ENCODE measurements at regions not wholly inside any gene's neighbourhood (a gene's known extent, or its start where the extent isn't known, plus 50 kb on each side); places are given as distances from the start of the nearest gene placed in this dataset.
"Not testable (repeated sequence)": the region's sequence is repeated elsewhere in the genome, so short reads cannot be mapped to it uniquely, and the experiment has no call there.

DNA sequence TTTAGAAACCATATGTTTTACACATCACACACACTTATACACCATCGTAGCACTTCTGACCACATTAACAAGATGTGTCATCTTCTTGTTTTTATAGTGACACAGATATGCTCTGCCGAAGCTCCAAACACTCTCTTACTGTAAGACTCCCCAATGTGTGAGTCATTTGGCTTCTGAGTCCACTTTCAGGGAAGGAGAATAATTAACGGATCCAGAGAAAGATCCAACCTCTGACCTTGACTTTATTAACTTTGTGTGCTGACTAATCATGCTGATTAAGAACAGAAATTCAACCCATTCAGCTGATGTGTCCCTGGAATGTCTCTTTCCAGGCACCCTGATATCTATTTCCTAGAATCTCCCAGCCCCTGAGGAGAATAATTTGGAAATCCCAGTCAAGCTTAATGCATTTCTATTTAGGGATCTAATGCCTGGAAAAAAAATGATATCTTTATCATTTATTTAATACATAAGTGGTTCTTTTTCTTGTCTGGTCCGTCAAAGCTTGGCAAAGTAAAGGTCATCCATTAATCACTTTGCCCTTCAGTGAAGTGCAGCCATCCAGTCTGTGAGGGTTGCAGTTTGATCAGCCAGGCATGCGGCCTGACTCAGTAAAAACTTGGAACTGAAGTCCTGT lies 615.8 kb upstream of the SYT4 start:
- DNase-seq, result no peak

DNA sequence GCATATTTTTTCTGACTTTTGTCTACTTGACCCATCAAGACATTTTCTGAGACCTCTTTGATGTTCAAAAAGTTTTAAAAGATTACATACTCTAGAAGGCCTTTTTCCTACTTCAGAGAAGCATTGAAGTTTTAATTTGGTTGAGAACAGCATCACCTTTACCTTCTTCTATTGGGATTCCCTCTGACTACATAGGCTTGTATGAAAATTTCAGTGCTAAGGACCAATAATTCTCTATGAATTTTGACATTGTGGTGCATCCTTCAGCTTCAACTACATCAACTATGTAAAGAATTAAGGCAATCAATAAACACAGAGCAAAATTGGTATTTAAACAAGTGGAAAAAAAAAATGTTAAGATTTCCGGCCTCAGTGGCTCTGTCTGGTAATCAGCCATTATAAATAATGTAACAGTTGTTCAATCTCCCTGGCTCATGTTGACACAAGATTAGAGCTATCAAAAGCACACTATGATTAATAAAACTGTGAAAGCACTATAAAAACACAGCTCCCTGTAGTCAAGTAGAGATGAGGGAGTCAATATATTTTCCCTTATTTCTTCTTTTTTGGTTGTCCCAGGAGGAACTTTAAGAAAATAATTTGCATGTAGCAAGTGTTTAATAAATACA lies 627.0 kb upstream of the SYT4 start:
- no peak for DNase-seq

DNA sequence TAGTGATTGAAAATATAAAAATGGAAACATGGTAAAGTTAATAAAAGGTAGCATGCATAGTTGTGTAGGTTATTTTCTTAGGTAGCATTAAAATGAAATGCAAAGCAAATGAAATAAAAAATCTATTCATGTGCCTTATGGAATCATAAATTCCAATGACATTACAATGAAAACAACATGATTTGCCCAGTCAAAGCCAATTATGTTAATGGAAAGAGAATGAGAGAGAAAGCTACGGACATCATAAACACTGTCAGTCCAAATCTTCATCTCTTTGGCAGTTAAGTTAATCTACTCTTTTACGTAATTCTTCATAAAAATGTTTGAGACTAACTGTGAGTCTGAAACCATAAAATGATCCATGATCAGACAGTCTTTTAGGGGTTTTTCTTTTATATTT lies 636.7 kb upstream of the SYT4 start:
- DNase-seq, result no peak

DNA sequence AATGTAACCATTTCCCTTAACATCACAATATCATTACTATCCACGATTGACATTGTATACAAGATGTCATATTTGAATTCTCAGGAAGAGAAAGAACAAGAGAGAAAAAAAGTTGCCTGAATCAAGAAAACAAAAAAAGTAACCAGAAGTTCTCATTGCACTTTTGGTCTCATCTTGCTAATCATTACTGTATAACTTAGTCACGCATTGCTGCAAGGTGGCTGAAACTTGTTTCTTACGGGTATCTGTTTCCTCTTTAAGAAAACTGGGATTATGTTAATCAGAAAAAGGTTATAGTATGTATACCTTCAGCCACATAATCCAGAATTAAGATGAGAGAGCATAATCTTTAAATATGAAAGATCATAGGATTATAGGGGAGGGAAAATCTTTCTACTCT lies 639.7 kb upstream of the SYT4 start:
- no peak for DNase-seq

DNA sequence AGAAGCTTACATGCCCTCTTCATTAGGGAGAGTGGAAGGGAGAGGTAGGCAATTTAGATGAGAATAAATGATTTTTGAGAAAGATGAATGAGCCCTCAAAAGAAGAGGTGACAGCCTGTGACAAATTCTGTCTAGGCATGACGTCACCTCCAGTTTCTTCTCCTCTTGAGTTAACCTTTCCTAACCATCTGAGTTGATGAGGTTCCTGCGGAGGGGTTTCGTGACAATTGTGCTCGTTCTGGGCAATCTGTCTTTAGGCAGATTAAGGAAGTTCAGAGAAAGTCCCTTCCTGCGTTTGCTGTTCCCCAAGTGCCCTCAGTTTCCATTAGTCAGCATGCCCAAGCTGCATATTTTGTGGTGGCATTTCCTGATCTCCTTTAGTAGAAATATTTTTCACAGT lies 640.2 kb upstream of the SYT4 start:
- no peak for DNase-seq

DNA sequence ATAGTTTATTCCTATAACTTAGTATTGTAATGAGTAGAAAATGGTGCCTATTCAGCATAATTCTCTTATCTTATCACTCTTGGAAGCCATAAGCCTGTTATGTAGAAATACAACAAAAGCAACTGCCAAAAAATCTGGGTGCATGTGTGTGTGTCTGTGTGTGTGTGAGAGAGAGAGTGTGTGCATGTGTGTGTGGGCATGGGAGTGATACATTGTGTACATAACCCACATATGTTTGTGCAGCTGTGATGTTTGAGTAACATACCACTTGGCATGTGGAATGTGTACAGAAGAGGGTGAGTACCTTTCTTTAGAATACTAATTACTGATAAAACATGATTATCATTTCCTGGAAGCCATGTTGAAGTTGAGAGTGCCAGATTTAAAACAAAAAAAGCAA lies 642.3 kb upstream of the SYT4 start:
- no peak for DNase-seq

DNA sequence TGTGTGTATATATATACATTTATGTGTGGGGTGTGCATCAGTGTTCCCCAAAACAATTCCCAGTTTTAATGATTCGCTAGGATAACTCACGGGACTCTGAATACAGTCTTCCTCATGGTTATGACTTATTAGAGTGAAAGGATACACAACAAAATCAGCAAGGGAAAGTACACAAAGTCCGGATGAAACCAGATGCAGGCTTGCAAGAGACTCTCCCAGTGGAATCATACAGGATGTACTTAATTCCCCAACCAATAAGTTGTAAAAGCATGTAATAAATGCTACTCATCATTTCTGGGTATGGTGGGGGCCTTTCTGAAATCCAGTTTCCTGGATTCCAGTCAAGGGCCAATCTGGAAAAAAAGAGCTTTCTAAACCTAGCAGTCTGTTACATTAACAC lies 654.1 kb upstream of the SYT4 start:
- DNase-seq, result no peak

DNA sequence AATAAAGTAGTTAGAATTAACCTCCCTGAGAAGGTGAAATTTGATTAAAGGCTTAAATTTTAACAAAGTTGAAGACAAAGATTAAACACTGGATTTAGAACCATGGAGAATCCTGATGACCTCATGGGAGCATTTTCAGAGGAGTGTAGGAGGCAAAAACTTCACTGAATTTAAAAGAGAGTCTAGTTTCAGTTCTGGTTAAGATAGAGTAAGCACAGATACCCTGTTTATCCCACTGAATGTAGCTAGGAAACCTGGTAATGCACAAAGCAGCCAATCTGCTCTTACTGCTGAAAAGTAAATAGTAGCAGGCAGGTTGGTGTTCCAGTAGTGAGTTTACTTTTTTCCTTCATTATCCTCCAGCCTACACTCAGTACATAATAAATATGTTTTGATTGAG lies 654.9 kb upstream of the SYT4 start:
- DNase-seq, result no peak

DNA sequence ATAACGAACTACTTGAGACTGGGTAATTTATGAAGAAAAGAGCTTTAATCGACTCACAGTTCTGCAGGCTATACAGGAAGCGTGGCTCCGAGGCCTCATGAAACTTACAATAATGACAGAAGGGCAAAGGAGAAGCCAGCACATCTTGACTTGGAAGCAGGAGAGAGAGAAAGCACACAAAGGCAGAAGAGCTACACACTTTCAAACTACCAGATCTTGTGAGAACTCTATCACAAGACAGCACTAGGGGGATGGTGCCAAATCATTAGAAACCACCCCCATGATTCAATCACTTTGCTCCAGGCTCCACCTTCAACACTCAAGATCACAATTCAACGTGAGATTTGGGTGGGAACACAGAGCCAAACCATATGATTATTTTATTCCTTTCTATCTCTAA lies 655.9 kb upstream of the SYT4 start:
- no peak for DNase-seq

DNA sequence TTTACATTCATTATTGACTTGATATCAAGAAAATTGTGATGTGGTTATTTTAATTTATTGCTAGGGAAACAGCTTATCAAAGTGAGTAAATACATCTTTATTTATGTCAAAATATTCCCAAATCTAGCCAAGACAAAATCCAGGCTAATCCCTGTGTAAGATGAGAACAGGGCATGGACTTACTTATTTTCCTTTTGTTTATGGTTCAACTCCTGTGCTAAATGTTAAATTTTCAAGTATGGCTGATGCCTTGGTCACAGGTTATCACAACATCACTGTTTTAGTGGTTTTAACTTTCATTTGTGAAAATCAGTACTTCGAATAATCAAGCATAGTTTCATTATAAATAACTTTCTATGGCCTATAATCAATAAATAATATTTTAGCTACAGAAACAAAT lies 657.0 kb upstream of the SYT4 start:
- no peak for DNase-seq

DNA sequence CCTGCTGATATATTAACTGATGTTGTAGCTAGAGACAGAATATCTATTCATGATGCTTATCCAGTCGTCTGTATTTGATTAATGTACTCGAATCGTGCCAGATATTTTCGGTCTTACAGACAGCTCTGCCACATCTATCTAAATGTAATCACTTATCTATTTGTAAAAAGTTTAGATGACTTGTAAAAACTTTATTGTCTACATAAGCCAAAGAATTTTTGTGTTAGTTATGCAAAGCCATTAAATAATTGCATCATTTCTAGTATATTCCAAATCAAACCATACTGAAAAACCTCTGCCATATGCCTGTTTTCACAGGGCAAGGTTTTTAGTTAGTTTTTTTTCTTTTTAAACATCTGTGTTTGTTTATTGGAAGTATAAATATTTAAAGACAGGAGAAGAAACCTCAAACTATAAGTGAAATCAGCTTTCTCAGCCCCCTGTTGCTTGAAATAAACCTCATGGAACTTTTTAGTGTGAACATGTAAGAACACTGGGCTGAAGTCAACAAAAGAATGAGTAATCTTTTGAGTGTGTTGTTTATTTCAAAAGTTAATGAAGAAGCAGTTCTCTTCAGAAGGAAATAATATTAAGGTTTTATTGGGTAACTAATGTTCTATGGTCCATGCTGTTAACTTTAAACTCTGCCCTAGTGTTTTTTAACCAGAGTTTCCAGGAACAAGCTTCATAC lies 657.6 kb upstream of the SYT4 start:
- no peak for DNase-seq

DNA sequence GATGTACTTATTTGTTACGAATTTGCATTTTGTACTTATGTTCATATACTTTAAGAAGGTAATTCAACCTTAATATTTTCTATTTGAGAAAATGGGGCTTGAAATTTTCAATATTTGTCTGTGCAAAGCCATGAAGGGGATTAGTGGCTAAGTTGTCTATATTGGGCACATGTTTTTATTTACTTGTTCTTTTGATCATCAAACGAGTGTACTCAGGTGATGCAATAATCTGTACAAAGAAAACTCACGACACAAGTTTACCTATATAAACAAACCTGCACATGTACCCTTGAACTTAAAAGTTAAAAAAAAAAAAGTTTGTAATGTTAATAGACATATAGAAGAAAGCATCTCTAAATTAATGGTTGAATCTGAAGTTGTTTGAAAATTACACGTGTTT lies 658.9 kb upstream of the SYT4 start:
- no peak for DNase-seq

DNA sequence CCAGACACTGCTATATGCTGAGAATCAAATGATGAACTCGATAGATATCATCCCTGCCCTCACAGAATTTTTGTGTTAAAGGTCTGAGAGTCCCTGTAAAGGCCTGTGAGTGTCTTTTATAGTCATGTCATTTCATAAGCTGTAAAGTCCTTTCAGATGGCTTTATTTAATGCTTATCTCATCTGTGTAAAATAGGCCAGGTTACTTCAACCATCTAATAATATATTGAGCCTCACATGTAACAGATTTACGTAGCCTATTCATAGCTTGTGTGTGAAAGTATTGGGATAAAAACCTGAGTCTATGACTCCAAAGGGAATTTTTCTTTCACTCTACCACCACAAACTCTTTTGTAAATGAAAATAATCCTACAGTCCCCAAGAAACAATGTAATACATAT lies 672.0 kb upstream of the SYT4 start:
- DNase-seq, result no peak

DNA sequence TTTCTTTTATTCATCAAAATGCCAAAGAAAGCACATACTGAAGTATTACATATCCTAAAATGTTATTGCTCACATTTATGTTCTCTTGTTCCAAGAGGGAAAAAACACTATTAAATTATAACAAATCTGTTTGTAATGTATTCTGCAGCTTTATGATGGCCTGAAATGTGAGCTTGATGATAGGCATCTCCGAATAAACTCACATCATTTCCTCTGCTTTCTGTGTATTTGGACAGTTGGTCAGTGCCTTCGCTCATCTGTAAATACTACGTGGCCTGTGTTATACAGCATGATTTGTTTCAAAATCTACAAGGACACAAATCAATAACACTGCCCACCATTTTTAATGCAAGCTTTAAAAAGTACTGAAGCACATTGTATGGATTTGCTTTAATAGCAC lies 672.8 kb upstream of the SYT4 start:
- DNase-seq, result no peak

DNA sequence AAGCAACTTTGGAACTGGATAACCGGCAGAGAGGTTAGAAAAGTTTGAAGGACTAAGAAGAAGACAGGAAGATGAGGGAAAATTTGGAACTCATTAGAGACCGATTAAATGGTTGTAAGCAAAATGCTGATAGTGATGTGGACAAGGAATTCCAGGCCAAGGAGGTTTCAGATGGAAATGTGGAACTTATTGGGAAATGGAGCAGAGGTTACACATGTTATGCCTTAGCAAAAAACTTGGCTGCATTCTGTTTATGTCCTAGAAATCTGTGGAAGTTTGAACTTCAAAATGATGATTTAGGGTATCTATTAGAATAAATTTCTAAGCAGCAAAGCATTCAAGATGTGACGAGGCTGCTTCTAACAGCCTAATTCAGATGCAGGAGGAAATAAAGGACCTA lies 675.1 kb upstream of the SYT4 start:
- no peak for DNase-seq

DNA sequence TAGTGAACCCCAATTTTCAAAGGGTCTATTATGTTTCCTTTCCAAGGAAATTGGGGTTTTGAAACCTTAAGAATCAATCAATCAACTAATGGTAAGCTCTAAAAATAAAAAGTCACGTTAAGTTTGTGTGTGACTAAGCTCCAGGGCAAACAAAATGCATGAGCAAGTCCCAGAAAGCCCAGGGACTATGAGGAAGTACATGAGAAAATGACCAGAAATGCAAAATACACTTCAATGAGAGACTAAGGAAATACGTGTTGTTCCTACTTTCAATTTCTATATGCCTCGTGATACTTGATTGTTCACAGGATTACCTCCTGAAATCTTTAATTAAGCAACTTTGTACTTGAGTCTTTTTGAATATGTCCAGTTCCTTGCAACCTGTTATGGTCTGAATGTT lies 684.4 kb upstream of the SYT4 start:
- no peak for DNase-seq

DNA sequence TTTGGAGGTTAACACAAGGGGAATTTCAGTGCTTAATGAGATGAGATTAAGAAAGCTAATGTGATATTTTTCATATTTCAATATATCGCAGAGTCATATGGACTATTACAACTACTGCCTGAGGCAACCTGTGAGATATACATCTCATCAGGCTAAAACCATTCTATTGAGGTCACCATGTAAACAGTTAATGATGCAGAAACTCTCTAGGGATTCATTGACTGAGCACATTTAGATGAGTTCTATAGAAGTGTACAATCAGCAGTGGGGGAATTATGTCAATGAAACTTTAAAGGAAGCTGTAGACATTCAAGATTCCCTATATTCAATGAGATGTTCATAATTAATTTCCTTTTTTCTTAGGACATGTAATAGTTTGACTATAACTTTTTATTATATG lies 687.4 kb upstream of the SYT4 start:
- DNase-seq, result no peak

DNA sequence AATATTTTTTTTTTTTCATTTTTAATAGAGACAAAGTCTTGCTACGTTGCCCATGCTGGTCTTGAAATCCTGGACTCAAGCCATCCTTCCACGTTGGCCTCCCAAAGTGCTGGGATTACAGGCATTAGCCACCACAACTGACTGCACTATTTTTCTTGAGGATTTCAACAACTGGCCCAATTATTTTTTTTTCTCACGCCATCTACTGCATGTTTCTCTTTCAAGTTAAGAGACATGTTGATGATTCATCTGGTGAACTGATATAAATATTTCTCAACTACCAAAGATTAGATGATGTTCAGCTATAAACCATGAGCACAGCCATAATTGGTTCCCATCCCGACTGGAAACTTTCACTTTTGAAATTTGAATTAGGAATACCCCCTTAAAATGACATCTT lies 688.4 kb upstream of the SYT4 start:
- DNase-seq, result no peak

DNA sequence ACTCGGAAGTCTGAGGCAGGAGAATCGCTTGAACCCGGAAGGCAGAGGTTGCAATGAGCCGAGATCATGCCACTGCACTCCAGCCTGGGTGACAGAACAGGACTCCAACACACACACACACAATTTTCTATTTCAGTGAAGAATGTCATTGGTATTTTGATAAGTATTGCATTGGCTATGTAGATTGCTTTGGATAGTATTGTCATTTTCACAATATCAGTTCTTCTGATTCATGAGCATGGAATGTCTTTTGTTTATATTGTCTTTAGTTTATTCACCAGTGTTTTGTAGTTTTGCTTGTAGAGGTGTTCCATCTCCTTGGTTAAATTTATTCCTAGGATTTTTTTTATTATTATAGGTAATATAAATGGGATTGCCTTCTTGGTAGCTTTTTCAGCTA lies 693.4 kb upstream of the SYT4 start:
- DNase-seq, result no peak

DNA sequence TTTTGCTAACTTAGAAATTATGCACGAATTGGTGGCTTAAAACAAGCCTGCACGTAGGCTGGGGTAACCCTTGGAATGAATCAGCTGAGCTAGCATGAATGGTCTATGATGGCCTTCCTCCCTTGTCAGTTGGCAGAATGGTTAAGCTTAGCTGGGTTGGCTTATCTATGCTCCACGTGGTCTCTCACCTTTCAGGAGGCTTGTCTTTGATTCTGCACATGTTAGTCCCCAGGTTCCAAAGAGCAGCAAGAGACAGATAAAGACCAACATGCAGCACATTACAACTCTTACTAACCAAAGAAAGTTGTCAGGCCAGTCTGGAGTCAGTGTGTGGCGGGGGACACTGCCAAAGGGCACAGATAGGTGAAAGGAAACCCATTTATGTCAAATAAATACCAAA lies 700.9 kb upstream of the SYT4 start:
- no peak for DNase-seq

DNA sequence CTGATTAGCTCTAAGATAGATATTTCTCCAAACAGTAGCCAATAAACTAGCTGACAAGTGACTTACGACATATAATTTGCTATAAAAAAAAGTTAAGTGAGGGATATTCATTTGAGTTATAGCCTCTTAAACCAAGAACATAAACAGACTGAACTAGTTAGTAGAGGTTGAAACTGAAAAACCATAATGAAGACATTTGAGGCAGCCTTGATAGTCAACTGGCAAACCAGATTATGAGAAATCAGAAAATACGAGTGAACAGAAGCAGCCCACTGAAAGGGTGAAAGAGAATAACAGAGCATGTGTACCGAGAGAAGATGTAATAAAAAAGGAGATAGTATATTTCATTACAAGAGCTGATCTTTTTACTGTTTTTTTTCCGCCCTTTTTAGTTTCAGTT lies 698.1 kb upstream of the SETBP1 start:
- no peak for DNase-seq

DNA sequence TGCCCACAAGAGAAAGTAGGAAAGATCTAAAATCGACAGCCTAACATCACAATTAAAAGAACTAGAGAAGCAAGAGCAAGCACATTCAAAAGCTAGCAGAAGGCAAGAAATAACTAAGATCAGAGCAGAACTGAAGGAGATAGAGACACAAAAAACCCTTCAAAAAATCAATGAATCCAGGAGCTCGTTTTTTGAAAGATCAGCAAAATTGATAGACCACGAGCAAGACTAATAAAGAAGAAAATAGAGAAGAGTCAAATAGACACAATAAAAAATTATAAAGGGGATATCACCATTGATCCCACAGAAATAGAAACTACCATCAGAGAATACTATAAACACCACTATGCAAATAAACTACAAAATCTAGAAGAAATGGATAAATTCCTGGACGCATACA lies 693.6 kb upstream of the SETBP1 start:
- not testable (repeated sequence) for DNase-seq

DNA sequence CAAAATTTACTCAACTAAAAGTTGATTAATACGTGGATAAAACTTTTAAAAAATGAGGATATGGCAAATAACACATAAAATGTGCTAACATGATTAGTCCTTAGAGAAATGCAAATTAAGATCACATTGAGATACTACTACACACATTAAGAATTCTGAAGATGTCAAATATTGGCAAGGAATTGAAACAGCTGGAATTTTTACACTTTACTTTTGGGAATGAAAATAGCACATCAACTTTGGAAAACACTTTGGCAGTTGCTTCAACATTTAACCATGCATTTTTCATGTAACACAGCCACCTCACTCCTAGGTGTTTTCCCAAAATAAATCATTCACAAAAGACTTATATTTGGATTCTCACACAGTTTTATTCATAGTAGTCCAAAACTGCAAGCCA lies 687.9 kb upstream of the SETBP1 start:
- no peak for DNase-seq

DNA sequence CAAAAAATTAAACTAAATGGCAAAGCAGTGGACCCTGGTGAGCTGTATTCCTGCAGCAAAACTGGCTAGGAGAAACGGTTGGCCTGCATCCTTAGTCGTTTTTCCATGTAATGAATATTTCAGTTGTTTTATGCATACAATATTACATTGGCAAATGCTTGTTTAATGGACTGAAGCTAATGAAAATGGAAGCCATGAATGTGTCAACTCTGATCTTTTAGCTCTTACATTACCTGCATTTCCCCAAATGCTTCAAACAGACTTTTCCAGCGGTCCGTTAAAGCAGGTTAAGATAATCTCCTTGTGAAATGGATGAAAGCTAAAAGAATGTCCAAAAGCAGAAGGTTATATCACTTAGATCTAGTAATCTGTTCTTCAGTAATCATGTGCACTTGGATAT lies 686.3 kb upstream of the SETBP1 start:
- DNase-seq, result no peak

DNA sequence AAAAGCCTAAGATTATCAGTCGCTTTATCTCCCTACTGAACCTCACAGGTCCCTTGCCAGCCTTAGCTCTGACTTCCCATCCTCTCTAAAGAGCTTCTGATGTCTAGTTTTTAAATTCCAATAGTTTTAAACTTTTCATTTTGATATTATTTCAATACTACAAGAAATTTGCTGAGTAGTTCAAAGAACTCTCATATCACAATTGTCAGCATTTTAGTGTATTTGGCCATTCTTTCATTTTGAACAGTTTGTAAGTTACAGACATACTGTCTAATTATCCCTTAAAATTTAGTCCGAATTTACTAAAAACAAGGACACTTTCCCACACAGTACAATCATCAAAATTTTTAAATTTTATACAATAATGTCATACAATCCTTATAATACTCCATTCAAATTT lies 666.8 kb upstream of the SETBP1 start:
- DNase-seq, result no peak

Data from CD4-positive, alpha-beta T cell treated with Interferon alpha-2 for 1 hour (primary cell).